ENCODE measurements at regions not wholly inside any gene's neighbourhood (a gene's known extent, or its start where the extent isn't known, plus 50 kb on each side); places are given as distances from the start of the nearest gene placed in this dataset.

- Histone ChIP-seq H2BK120ac (replicated peaks; ENCODE audit: low read depth, low read length) (no peak overlapping the region), H3K23ac (ENCODE audit: insufficient read length) (no peak overlapping the region), H2BK12ac (ENCODE audit: low read depth, low read length) (no peak overlapping the region), H3K4ac (replicated peaks; ENCODE audit: insufficient read length, low read depth, low read length) (no peak overlapping the region), H2AFZ (ENCODE audit: low read length) (no peak overlapping the region), H3K9ac (replicated peaks in 1 of 4; ENCODE audit: extremely low read depth in 1 of 4, low read depth in 3 of 4, low read length in 3 of 4) (no peak overlapping the region), H3K27ac (ENCODE audit: low read depth, low read length) (no peak overlapping the region), H3K4me3 (ENCODE audit: extremely low read depth in 1 of 4, insufficient read depth in 2 of 4, low read depth in 3 of 4, low read length in 4 of 4) (no peak overlapping the region), H2BK5ac (ENCODE audit: low read depth, low read length) (no peak overlapping the region), H3K14ac (ENCODE audit: insufficient read length) (no peak overlapping the region), H3K56ac (replicated peaks; ENCODE audit: insufficient read length, low read depth, low read length) (no peak overlapping the region), H3K79me2 (ENCODE audit: control insufficient read depth in 1 of 2, insufficient read depth in 2 of 2, low read length in 2 of 2) (no peaks in the 10 kb centered on the region), H4K91ac (replicated peaks; ENCODE audit: insufficient read length, low read length) (no peak overlapping the region), H4K5ac (ENCODE audit: insufficient read length, low read depth, low read length) (no peak overlapping the region), H2BK15ac (ENCODE audit: low read length) (no peak overlapping the region), H2BK20ac (ENCODE audit: low read length) (no peak overlapping the region), H4K20me1 (replicated peaks in 1 of 2; ENCODE audit: control insufficient read depth in 1 of 2, insufficient read depth in 2 of 2, low read length in 2 of 2) (no peaks in the 10 kb centered on the region), H3K18ac (ENCODE audit: extremely low read depth, low read length) (no peak overlapping the region), H3K79me1 (ENCODE audit: low read depth, low read length) (no peaks in the 10 kb centered on the region), H3K4me2 (ENCODE audit: insufficient read depth in 1 of 2, low read depth in 2 of 2, low read length in 2 of 2) (no peak overlapping the region), H4K8ac (ENCODE audit: extremely low read depth, insufficient read depth, low read length) (no peak overlapping the region), H3K27me3 (replicated peaks in 1 of 4; ENCODE audit: control insufficient read depth in 3 of 4, extremely low read depth in 1 of 4, insufficient read depth in 3 of 4, low read length in 3 of 4) (no peaks in the 10 kb centered on the region), H3K4me1 (replicated peaks in 1 of 4; ENCODE audit: control insufficient read depth in 3 of 4, insufficient read depth in 4 of 4, low read length in 3 of 4) (no peaks in the 10 kb centered on the region), H3K36me3 (ENCODE audit: control insufficient read depth in 2 of 4, insufficient read depth in 4 of 4, low read length in 3 of 4) (no peaks in the 10 kb centered on the region), H3K9me3 (ENCODE audit: insufficient read depth in 2 of 2, low read depth in 1 of 2, low read length in 1 of 2) (no peaks in the 10 kb centered on the region), H2AK5ac (ENCODE audit: low read depth, low read length) (no peak overlapping the region), H3K23me2 (ENCODE audit: low read depth, low read length) (no peaks in the 10 kb centered on the region)
- FAIRE-seq (no peak), DNase-seq (ENCODE audit: low read depth in 1 of 2, low spot score in 2 of 2) (no peak)
- ChIA-PET CTCF (ENCODE audit: partially characterized antibody) (interaction anchor here (1.5 kb wide), 1 partner anchor 109 kb away, joined by 3 read pairs; no protein-coding TSS in a partner anchor), POLR2A (ENCODE audit: partially characterized antibody) (no interaction called here)
- 86% methylated on average over 5 of the region's 5 CpGs; no CpG with 5 or more reads in 1 of the 2 experiments for WGBS, 2 experiments (ENCODE audit: extremely low coverage in 1 of 2, insufficient coverage in 1 of 2, insufficient read length in 1 of 2, insufficient replicate concordance in 2 of 2, low coverage in 1 of 2, low lambda C conversion rate in 2 of 2, missing lambda C conversion rate in 1 of 2)
- TF ChIP-seq CTCF (IDR thresholded peaks at IDR 0.05; ENCODE audit: control extremely low read depth in 1 of 3, insufficient read depth in 1 of 3, low read depth in 1 of 3, low read length in 3 of 3), result no peak
- TF ChIP-seq EP300 (IDR thresholded peaks at IDR 0.05; ENCODE audit: borderline replicate concordance in 1 of 2, low read depth in 2 of 2, low read length in 2 of 2), result no peak
These were observed 62.4 kb upstream of the PMFBP1 start for GRCh38 chr16:72234387-72234786.
